ENCODE measurements at regions not wholly inside any gene's neighbourhood (a gene's known extent, or its start where the extent isn't known, plus 50 kb on each side); places are given as distances from the start of the nearest gene placed in this dataset.

- no peak for TF ChIP-seq E2F8 (IDR thresholded peaks at IDR 0.05; ENCODE audit: low read depth, partially characterized antibody)
- TF ChIP-seq REST (IDR thresholded peaks at IDR 0.05; ENCODE audit: low read depth, low read length): no peak
- no peak for TF ChIP-seq ATF3 (IDR thresholded peaks at IDR 0.05; ENCODE audit: borderline replicate concordance, extremely low read depth, low read depth, low read length)
- no peak for TF ChIP-seq RELA (IDR thresholded peaks at IDR 0.05; ENCODE audit: borderline replicate concordance, partially characterized antibody)
- TF ChIP-seq ZNF622 (IDR thresholded peaks at IDR 0.05): no peak
- no peak for TF ChIP-seq YBX1 (IDR thresholded peaks at IDR 0.05)
- no peak for TF ChIP-seq EZH2 (IDR thresholded peaks at IDR 0.05; ENCODE audit: borderline replicate concordance, control insufficient read depth, low read depth, low read length)
- TF ChIP-seq ZNF592 (IDR thresholded peaks at IDR 0.05): no peak
Measured at GRCh38 chr16:86964796-86965241, 352.4 kb downstream of the C16orf95 start (continued).
